Right lobe of liver (tissue), 6 donors: ENCODE measurements at regions not wholly inside any gene's neighbourhood (a gene's known extent, or its start where the extent isn't known, plus 50 kb on each side); places are given as distances from the start of the nearest gene placed in this dataset.

Experiments used
- ATAC-seq, 4 donors: fragments of 200-7000 bp; cut with Tn5 transposase; one replicate each; pipeline ENCODE4 v1.9.1; 2020; ENCODE audit warnings: mild to moderate bottlenecking in 4 of 4, moderate library complexity in 4 of 4
- DNase-seq, 3 donors: peaks; one replicate each; pipeline ENCODE4 v3.0.0-alpha.2; 2020
- H3K27ac ChIP-seq, 3 donors: fragments of 200-600 bp; one replicate each; pipeline ENCODE4 v1.8.0; 2022
- H3K27me3 ChIP-seq, 2 donors: fragments of 200-600 bp; one replicate each; pipeline ENCODE4 v1.8.0; 2022
- H3K36me3 ChIP-seq, 4 donors: fragments of 200-600 bp; sonication (generic) in 1 of 4; one replicate each; pipeline versions ENCODE4 v1.5.1 to v1.8.0; 2017 to 2022; ENCODE audit warnings: control low read depth in 1 of 4
- H3K4me1 ChIP-seq, 4 donors: fragments of 200-600 bp; sonication (generic) in 1 of 4; one replicate each; pipeline versions ENCODE4 v1.5.1 to v1.8.0; 2017 to 2022; ENCODE audit warnings: control low read depth in 1 of 4
- H3K4me3 ChIP-seq, 3 donors: fragments of 200-600 bp; one replicate each; pipeline ENCODE4 v1.8.0; 2022
- H3K9me3 ChIP-seq, 4 donors: fragments of 200-600 bp; sonication (generic) in 1 of 4; one replicate each; pipeline versions ENCODE4 v1.5.1 to v1.8.0; 2017 to 2022; ENCODE audit warnings: control low read depth in 1 of 4
- CTCF ChIP-seq, 4 donors: fragments of 200-600 bp in 3 of 4; fragments of 450-650 bp in 1 of 4; IDR thresholded peaks; one replicate each; pipeline versions ENCODE4 v1.5.1 to v1.8.0; 2016 to 2022; ENCODE audit warnings: antibody characterized with exemption in 4 of 4, mild to moderate bottlenecking in 2 of 4
- POLR2A ChIP-seq: fragments of 450-650 bp; IDR thresholded peaks from one replicate; pipeline ENCODE4 v1.6.1; 2017; ENCODE audit warnings: antibody characterized with exemption, mild to moderate bottlenecking
- WGBS: methylation state at CpG from one replicate; pipeline ENCODE4 v1.1.6; 2018; ENCODE audit warnings: low coverage, low lambda C conversion rate; ENCODE audit not compliant: insufficient coverage; ENCODE audit errors: missing lambda C conversion rate; 5-methylcytosine and 5-hydroxymethylcytosine counted together
- intact Hi-C, 2 donors: fragments of 100-400 bp; cut with DNase I; formaldehyde crosslinking; loops; one replicate each; pipeline versions ENCODE4 v1.11.2 to v1.14.1; 2022
- donor health status: DM: no; HTN: yes; CAD: no.
- donor health status: DM: no; HTN: no; CAD: no.
- donor health status: DM: no; HTN: no; CAD: no.
- donor health status: DM: no; HTN: yes; CAD: no.
- donor health status: DM: no; HTN: yes; CAD: no.

DNA sequence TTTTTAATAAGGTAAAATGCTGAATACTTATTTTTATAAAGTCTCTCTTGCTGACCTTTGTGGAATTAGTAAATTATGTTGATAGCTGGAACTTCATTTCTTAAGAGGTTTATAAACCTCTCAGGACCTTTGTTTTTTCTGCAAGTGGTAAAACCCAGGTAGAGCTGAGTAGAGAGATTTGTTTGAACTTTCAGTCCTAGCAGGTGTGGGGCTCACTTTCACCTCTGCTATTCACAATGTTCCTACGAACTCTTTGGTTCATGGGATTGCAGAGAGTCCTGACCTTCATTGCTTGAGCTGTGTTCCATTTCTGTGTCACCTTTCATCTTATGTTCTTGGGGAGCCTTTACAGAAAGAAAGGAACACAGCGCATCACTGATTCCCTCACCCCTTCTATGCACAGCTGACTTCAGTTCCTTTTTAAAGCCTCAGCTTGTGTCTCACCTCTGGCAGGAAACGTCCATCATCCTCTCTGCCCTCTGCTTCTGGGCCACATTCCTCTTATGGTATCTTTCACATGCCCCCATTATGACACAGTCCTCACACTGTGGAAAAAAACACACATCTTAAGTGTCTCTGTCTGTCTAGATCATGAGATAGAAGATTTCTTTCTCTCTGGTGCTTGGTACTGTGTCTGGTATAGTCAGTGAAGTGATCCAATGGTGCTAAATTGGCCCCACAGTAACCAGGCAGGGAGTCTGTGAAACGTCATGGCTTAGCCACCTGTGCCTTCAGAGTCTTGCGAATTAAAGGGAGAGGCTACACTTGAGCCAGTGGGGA lies 262.5 kb upstream of the B3GALT2 start:
- DNase-seq (no peak), ATAC-seq (peak in 2 of 4 donors; percentile 18 to 20)
- intact Hi-C loops: no loop called here
- Histone ChIP-seq H3K4me1 (no peaks in the 10 kb centered on the region), H3K27me3 (no peaks in the 10 kb centered on the region), H3K36me3 (no peaks in the 10 kb centered on the region), H3K27ac (no peak overlapping the region), H3K4me3 (no peak overlapping the region), H3K9me3 (no peaks in the 10 kb centered on the region)
- TF ChIP-seq POLR2A: no peak
- no peak for TF ChIP-seq CTCF (IDR thresholded peaks at IDR 0.05)
- WGBS: 52% methylated on average over 5 of the region's 5 CpGs

DNA sequence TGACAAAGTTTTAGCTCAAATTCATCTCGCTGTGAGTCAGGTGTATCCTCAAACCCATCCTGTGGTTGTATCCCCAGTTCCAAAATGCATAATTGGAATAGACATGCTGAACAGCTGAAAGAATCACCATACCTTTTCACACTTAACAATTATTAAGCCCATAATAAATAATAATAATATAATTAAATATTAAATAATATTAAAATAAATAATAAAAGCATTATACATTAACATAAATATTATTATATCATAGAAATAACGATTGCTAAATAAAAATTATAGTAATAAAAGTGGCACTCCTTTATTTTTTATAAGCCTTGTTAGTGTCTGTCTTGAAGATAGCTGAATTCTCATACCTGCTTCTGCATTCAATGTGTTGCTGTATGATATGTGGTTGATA lies 257.5 kb upstream of the B3GALT2 start:
- WGBS: 72% methylated on average over 2 of the region's 2 CpGs

DNA sequence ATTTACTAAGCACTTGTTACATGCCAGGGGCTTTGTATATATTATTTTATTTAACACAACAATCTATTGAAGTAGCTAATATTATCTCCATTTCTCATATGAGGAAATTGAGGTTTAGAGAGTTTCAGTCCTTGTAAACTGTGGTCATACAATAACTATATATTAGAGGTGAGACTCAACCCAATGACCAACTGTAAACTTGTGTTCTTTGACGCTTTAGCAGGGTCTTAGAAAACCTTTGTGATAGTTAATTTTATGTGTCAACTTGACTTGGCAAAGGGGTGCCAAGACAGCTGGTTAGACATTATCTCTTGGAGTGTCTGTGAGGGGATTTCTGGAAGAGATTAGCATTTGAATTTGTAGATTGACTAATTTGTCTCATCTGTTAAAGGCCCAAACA lies 252.4 kb upstream of the B3GALT2 start:
- WGBS: 83% methylated on average over 1 of the region's 1 CpG

More for the DNA sequence above, 257.5 kb upstream of the B3GALT2 start:
- no peaks in the 10 kb centered on the region for H3K4me1 ChIP-seq
- H3K9me3 ChIP-seq: no peaks in the 10 kb centered on the region
- H3K27ac ChIP-seq: no peak overlapping the region
- H3K36me3 ChIP-seq: no peaks in the 10 kb centered on the region
- ATAC-seq: no peak
- intact Hi-C loops: no loop called here
- no peak for TF ChIP-seq CTCF (IDR thresholded peaks at IDR 0.05)
- no peak for TF ChIP-seq POLR2A
- no peak overlapping the region for H3K4me3 ChIP-seq
- H3K27me3 ChIP-seq: no peaks in the 10 kb centered on the region
- no peak for DNase-seq

GRCh38 chr1:193438312-193438711 lies 251.9 kb upstream of the B3GALT2 start:
- TF ChIP-seq POLR2A (no peak), CTCF (IDR thresholded peaks at IDR 0.05) (no peak)
- ATAC-seq: no peak
- DNase-seq: no peak
- WGBS: 90% methylated on average over 2 of the region's 2 CpGs
- intact Hi-C loops: no loop called here
- Histone ChIP-seq H3K4me1 (no peaks in the 10 kb centered on the region), H3K9me3 (no peaks in the 10 kb centered on the region), H3K4me3 (no peak overlapping the region), H3K27me3 (no peaks in the 10 kb centered on the region), H3K36me3 (no peaks in the 10 kb centered on the region), H3K27ac (no peak overlapping the region)

More for the DNA sequence above, 252.4 kb upstream of the B3GALT2 start:
- Histone ChIP-seq H3K27me3 (no peaks in the 10 kb centered on the region), H3K9me3 (no peaks in the 10 kb centered on the region), H3K27ac (no peak overlapping the region), H3K4me3 (no peak overlapping the region), H3K4me1 (no peaks in the 10 kb centered on the region), H3K36me3 (no peaks in the 10 kb centered on the region)
- no peak for ATAC-seq
- no peak for TF ChIP-seq CTCF (IDR thresholded peaks at IDR 0.05)
- TF ChIP-seq POLR2A: no peak
- DNase-seq: no peak
- intact Hi-C loops: no loop called here
